ENCODE measurements at regions not wholly inside any gene's neighbourhood (a gene's known extent, or its start where the extent isn't known, plus 50 kb on each side); places are given as distances from the start of the nearest gene placed in this dataset.

DNA sequence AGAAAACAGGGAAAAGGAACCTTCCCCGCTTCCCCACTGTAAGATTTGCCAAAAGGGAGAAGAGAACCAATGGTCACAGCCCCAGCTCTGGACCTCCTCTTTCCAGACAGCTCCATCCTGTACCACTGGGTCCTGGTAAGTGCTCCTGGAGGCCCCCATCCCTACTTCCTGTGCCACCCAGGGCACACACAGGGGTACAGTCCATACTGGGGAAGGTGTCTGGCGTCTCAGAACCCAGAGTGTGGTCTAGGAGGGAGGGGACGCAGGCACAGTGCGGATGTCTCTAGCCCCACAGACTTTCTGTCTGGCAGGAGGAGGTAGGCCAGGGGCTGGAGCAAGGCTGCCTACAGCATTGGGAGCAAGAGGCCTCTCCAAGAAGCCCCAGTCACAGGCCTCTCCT, 213.3 kb upstream of the IGFBP3 start:
- no peaks in the 10 kb centered on the region for H3K36me3 Mint-ChIP-seq (ENCODE audit: low read depth)
- Histone ChIP-seq H3K27me3 (ENCODE audit: insufficient read depth) (no peaks in the 10 kb centered on the region), H3F3A (replicated peaks; ENCODE audit: low read depth) (no peaks in the 10 kb centered on the region), H3K4me2 (no peak overlapping the region), H3K36me3 (ENCODE audit: insufficient read depth) (no peaks in the 10 kb centered on the region), H4K20me1 (replicated peaks; ENCODE audit: insufficient read depth) (no peaks in the 10 kb centered on the region), H3K27ac (ENCODE audit: low read depth) (no peak overlapping the region), H3K4me1 (ENCODE audit: insufficient read depth) (no peaks in the 10 kb centered on the region), H3K79me2 (replicated peaks; ENCODE audit: insufficient read depth) (no peaks in the 10 kb centered on the region), H3K4me3 (no peak overlapping the region), H3K9me2 (ENCODE audit: insufficient read depth) (no peaks in the 10 kb centered on the region), H2AFZ (no peak overlapping the region)
- H3K4me3 Mint-ChIP-seq = no peak overlapping the region
- ATAC-seq (no peak), DNase-seq (ENCODE audit: low spot score) (no peak)
- no peaks in the 10 kb centered on the region; the same call in 2 of the 3 replicates for H3K9me3 Mint-ChIP-seq
- peaks cover 4% of the 10 kb centered on the region; the same call in 1 of the 3 replicates for H3K4me1 Mint-ChIP-seq
- no peak overlapping the region for H3K27ac Mint-ChIP-seq
- H3K27me3 Mint-ChIP-seq (ENCODE audit: insufficient read depth, low read depth, poor library complexity) = no peaks in the 10 kb centered on the region
- TF ChIP-seq, protein P1, sequence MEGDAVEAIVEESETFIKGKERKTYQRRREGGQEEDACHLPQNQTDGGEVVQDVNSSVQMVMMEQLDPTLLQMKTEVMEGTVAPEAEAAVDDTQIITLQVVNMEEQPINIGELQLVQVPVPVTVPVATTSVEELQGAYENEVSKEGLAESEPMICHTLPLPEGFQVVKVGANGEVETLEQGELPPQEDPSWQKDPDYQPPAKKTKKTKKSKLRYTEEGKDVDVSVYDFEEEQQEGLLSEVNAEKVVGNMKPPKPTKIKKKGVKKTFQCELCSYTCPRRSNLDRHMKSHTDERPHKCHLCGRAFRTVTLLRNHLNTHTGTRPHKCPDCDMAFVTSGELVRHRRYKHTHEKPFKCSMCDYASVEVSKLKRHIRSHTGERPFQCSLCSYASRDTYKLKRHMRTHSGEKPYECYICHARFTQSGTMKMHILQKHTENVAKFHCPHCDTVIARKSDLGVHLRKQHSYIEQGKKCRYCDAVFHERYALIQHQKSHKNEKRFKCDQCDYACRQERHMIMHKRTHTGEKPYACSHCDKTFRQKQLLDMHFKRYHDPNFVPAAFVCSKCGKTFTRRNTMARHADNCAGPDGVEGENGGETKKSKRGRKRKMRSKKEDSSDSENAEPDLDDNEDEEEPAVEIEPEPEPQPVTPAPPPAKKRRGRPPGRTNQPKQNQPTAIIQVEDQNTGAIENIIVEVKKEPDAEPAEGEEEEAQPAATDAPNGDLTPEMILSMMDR (conservative IDR thresholded peaks at IDR 0.05; ENCODE audit: low read depth in 2 of 2) = no peak
- TF ChIP-seq NANOG (IDR thresholded peaks at IDR 0.05; ENCODE audit: borderline replicate concordance) = no peak
- no peak for TF ChIP-seq STAT1 (IDR thresholded peaks at IDR 0.05; ENCODE audit: unreplicated experiment)
- TF ChIP-seq EZH2 (IDR thresholded peaks at IDR 0.05; ENCODE audit: low read depth, unreplicated experiment) = no peak

DNA sequence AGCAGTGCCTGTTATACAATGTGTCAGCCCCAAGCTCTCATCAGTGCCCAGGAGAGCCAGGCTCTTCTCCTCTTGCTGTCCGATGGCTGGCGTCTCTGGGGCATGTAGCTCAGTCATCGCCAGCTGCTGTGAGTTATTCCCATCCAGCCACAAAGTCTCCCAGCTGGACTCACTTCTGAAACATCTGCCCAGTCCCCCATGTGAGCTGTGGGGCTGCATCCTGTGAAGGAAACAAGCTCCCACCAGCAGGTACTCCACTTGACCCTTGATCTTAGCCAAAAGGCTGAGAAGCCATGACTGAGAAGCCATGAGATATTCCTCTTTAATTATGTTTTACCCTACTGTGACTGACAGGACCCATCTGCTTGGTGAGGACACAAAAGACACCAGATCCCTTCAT, 212.7 kb upstream of the IGFBP3 start:
- DNase-seq (ENCODE audit: low spot score) = no peak
- Mint-ChIP-seq H3K9me3 (no peaks in the 10 kb centered on the region; the same call in 2 of the 3 replicates), H3K27ac (no peak overlapping the region), H3K36me3 (ENCODE audit: low read depth) (no peaks in the 10 kb centered on the region), H3K27me3 (ENCODE audit: insufficient read depth, low read depth, poor library complexity) (no peaks in the 10 kb centered on the region), H3K4me3 (no peak overlapping the region), H3K4me1 (peaks cover 2% of the 10 kb centered on the region; the same call in 1 of the 3 replicates)
- Histone ChIP-seq H3F3A (replicated peaks; ENCODE audit: low read depth) (no peaks in the 10 kb centered on the region), H3K36me3 (ENCODE audit: insufficient read depth) (no peaks in the 10 kb centered on the region), H2AFZ (no peak overlapping the region), H3K79me2 (replicated peaks; ENCODE audit: insufficient read depth) (no peaks in the 10 kb centered on the region), H3K4me2 (no peak overlapping the region), H3K27ac (ENCODE audit: low read depth) (no peak overlapping the region), H3K9me2 (ENCODE audit: insufficient read depth) (no peaks in the 10 kb centered on the region), H3K27me3 (ENCODE audit: insufficient read depth) (no peaks in the 10 kb centered on the region), H3K4me1 (ENCODE audit: insufficient read depth) (no peaks in the 10 kb centered on the region), H3K4me3 (no peak overlapping the region), H4K20me1 (replicated peaks; ENCODE audit: insufficient read depth) (no peaks in the 10 kb centered on the region)
- TF ChIP-seq, protein P2, sequence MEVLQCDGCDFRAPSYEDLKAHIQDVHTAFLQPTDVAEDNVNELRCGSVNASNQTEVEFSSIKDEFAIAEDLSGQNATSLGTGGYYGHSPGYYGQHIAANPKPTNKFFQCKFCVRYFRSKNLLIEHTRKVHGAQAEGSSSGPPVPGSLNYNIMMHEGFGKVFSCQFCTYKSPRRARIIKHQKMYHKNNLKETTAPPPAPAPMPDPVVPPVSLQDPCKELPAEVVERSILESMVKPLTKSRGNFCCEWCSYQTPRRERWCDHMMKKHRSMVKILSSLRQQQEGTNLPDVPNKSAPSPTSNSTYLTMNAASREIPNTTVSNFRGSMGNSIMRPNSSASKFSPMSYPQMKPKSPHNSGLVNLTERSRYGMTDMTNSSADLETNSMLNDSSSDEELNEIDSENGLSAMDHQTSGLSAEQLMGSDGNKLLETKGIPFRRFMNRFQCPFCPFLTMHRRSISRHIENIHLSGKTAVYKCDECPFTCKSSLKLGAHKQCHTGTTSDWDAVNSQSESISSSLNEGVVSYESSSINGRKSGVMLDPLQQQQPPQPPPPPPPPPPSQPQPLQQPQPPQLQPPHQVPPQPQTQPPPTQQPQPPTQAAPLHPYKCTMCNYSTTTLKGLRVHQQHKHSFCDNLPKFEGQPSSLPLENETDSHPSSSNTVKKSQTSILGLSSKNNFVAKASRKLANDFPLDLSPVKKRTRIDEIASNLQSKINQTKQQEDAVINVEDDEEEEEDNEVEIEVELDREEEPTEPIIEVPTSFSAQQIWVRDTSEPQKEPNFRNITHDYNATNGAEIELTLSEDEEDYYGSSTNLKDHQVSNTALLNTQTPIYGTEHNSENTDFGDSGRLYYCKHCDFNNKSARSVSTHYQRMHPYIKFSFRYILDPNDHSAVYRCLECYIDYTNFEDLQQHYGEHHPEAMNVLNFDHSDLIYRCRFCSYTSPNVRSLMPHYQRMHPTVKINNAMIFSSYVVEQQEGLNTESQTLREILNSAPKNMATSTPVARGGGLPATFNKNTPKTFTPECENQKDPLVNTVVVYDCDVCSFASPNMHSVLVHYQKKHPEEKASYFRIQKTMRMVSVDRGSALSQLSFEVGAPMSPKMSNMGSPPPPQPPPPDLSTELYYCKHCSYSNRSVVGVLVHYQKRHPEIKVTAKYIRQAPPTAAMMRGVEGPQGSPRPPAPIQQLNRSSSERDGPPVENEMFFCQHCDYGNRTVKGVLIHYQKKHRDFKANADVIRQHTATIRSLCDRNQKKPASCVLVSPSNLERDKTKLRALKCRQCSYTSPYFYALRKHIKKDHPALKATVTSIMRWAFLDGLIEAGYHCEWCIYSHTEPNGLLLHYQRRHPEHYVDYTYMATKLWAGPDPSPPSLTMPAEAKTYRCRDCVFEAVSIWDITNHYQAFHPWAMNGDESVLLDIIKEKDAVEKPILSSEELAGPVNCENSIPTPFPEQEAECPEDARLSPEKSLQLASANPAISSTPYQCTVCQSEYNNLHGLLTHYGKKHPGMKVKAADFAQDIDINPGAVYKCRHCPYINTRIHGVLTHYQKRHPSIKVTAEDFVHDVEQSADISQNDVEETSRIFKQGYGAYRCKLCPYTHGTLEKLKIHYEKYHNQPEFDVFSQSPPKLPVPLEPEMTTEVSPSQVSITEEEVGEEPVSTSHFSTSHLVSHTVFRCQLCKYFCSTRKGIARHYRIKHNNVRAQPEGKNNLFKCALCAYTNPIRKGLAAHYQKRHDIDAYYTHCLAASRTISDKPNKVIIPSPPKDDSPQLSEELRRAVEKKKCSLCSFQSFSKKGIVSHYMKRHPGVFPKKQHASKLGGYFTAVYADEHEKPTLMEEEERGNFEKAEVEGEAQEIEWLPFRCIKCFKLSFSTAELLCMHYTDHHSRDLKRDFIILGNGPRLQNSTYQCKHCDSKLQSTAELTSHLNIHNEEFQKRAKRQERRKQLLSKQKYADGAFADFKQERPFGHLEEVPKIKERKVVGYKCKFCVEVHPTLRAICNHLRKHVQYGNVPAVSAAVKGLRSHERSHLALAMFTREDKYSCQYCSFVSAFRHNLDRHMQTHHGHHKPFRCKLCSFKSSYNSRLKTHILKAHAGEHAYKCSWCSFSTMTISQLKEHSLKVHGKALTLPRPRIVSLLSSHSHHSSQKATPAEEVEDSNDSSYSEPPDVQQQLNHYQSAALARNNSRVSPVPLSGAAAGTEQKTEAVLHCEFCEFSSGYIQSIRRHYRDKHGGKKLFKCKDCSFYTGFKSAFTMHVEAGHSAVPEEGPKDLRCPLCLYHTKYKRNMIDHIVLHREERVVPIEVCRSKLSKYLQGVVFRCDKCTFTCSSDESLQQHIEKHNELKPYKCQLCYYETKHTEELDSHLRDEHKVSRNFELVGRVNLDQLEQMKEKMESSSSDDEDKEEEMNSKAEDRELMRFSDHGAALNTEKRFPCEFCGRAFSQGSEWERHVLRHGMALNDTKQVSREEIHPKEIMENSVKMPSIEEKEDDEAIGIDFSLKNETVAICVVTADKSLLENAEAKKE (CRISPR knock-in tag; IDR thresholded peaks at IDR 0.05) = no peak
- TF ChIP-seq EZH2phosphoT487 (IDR thresholded peaks at IDR 0.05; ENCODE audit: unreplicated experiment) = no peak
- no peak for TF ChIP-seq CREB1 (CRISPR knock-in tag; IDR thresholded peaks at IDR 0.05; ENCODE audit: low read depth)
- no peak for TF ChIP-seq ZNF331 (CRISPR knock-in tag; IDR thresholded peaks at IDR 0.05; ENCODE audit: low read depth)
- TF ChIP-seq JUNB (IDR thresholded peaks at IDR 0.05; ENCODE audit: unreplicated experiment) = no peak
- TF ChIP-seq, protein P3, sequence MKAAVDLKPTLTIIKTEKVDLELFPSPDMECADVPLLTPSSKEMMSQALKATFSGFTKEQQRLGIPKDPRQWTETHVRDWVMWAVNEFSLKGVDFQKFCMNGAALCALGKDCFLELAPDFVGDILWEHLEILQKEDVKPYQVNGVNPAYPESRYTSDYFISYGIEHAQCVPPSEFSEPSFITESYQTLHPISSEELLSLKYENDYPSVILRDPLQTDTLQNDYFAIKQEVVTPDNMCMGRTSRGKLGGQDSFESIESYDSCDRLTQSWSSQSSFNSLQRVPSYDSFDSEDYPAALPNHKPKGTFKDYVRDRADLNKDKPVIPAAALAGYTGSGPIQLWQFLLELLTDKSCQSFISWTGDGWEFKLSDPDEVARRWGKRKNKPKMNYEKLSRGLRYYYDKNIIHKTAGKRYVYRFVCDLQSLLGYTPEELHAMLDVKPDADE (IDR thresholded peaks at IDR 0.05) = no peak
- no peak for ATAC-seq
